ENCODE measurements at regions not wholly inside any gene's neighbourhood (a gene's known extent, or its start where the extent isn't known, plus 50 kb on each side); places are given as distances from the start of the nearest gene placed in this dataset.

DNA sequence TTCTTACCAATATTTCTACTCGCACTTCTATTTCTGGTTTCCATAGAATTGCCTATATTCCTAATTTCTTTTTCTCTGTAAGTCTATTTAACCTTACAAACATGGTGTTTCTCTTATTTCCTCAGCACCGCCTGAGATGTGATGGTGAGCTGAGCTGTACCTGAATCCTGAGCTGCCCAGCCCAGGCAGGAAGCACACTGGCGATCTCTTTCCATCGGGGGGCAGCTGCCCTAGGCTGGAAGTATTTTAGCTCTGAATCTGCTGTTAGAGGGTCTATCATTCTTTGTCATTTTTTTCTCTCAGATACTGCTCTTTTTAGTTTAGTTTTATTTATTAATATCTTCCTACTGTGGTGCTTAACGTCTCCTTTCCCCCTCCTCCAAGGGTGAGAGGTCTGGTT lies 173.4 kb upstream of the SLC35B3 start:
- WGBS = 66% methylated on average over 5 of the region's 5 CpGs
- DNase-seq (ENCODE audit: extremely low spot score) = no peak
- H3K4me1 ChIP-seq (ENCODE audit: insufficient read depth) = no peaks in the 10 kb centered on the region
- H3K27ac ChIP-seq (ENCODE audit: low read depth) = no peak overlapping the region
- no peaks in the 10 kb centered on the region for H3K36me3 ChIP-seq (ENCODE audit: insufficient read depth)
- H3K4me3 ChIP-seq (ENCODE audit: low read depth, low read length) = no peak overlapping the region

DNA sequence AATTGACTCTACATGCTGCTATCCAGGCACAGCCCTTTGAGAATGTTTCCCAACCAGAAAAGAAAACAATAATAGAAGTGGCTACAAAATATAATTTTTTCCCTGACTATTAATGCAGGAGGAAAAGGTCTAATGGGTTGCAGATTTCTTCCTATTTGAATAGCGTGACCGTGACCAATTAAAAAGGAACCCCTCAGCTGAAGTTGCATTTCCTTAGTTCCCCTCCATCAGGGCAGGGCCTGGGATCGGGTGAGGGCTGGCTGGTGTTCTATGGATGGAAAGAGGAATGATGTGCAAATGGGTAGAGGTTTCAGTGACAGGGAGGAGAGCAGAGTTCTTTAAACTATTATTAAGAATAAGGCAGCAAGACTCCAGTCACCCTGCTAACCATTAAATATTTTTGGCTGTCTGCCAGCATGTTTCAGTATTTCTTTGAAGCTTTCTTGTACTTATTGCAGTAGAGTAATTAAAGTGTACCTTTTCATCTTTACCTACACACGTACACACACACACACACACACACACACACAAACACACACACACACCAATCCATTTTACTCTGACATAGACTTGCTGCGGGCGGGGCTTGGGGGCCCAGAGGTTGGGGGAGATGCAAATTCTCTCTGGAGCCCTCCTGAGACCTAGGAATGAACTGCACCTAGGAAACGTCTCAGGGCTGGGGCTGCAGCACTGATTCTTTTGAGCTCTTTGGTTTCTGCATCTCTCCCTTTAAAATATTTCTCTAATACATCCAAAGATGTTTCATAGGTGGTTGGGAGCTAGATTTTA lies 154.8 kb upstream of the SLC35B3 start:
- DNase-seq (ENCODE audit: extremely low spot score) = peak; percentile 0
- WGBS = 45% methylated on average over 7 of the region's 7 CpGs
- H3K27ac ChIP-seq (ENCODE audit: low read depth) = no peak overlapping the region
- H3K4me3 ChIP-seq (ENCODE audit: low read depth, low read length) = no peak overlapping the region
- H3K36me3 ChIP-seq (ENCODE audit: insufficient read depth) = no peaks in the 10 kb centered on the region
- no peaks in the 10 kb centered on the region for H3K4me1 ChIP-seq (ENCODE audit: insufficient read depth)

- H3K4me3 ChIP-seq (ENCODE audit: low read depth, low read length) = no peak overlapping the region
- H3K36me3 ChIP-seq (ENCODE audit: insufficient read depth) = no peaks in the 10 kb centered on the region
- no peaks in the 10 kb centered on the region for H3K4me1 ChIP-seq (ENCODE audit: insufficient read depth)
- no peak overlapping the region for H3K27ac ChIP-seq (ENCODE audit: low read depth)
- 75% methylated on average over 1 of the region's 1 CpG for WGBS
- no peak for DNase-seq (ENCODE audit: extremely low spot score)
Measured at GRCh38 chr6:8588176-8588575, 152.8 kb upstream of the SLC35B3 start.

DNA sequence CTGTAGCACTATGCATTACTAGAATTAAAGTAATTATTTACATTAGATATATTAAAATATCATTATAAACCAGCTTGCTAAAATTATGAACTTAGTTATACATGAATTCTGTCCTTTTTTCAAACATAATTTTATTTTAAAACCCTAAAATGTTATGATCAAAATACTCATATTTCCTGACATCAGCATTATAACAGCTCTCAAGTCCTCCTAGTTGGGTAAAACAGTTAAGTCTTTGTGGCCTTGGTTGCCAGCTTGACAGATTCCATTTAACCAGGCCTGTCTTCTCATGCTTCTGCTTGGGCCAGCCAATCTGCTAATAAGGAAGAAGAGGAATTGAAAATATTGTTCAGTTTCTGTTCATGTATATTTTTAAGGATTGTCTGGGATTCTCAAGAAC lies 147.9 kb upstream of the SLC35B3 start:
- H3K4me1 ChIP-seq (ENCODE audit: insufficient read depth) = no peaks in the 10 kb centered on the region
- H3K36me3 ChIP-seq (ENCODE audit: insufficient read depth) = no peaks in the 10 kb centered on the region
- H3K4me3 ChIP-seq (ENCODE audit: low read depth, low read length) = no peak overlapping the region
- H3K27ac ChIP-seq (ENCODE audit: low read depth) = no peak overlapping the region
- DNase-seq (ENCODE audit: extremely low spot score) = no peak

GRCh38 chr6:8579372-8579771 lies 144.0 kb upstream of the SLC35B3 start:
- H3K4me1 ChIP-seq (ENCODE audit: insufficient read depth) = no peaks in the 10 kb centered on the region
- 71% methylated on average over 1 of the region's 1 CpG for WGBS

DNA sequence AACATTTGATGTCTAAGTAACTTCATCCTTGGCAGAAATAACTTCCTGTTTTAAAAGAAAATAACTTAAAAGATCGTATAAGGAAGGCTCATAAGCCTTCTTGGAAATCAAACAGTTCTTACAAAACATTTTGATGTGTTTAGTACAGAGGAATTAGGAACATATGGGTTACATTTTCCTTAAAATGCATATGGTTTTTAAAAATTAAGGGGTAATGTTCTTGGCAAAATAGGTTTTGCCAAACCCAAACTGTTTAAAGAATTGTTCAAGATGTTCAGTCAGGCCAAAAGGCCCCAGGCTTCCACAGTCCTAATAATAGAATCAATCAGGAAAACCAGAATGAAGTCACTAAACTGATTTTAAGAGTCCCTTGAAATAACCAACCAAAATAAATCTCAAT lies 142.7 kb upstream of the SLC35B3 start:
- Histone ChIP-seq H3K4me1 (ENCODE audit: insufficient read depth) (no peaks in the 10 kb centered on the region), H3K36me3 (ENCODE audit: insufficient read depth) (no peaks in the 10 kb centered on the region), H3K27ac (ENCODE audit: low read depth) (no peak overlapping the region), H3K4me3 (ENCODE audit: low read depth, low read length) (no peak overlapping the region)
- no peak for DNase-seq (ENCODE audit: extremely low spot score)
- whole genome bisulfite sequencing = 15% methylated on average over 1 of the region's 1 CpG

More at GRCh38 chr6:8579372-8579771, 144.0 kb upstream of the SLC35B3 start:
- no peak for DNase-seq (ENCODE audit: extremely low spot score)
- Histone ChIP-seq H3K27ac (ENCODE audit: low read depth) (no peak overlapping the region), H3K4me3 (ENCODE audit: low read depth, low read length) (no peak overlapping the region), H3K36me3 (ENCODE audit: insufficient read depth) (no peaks in the 10 kb centered on the region)

DNA sequence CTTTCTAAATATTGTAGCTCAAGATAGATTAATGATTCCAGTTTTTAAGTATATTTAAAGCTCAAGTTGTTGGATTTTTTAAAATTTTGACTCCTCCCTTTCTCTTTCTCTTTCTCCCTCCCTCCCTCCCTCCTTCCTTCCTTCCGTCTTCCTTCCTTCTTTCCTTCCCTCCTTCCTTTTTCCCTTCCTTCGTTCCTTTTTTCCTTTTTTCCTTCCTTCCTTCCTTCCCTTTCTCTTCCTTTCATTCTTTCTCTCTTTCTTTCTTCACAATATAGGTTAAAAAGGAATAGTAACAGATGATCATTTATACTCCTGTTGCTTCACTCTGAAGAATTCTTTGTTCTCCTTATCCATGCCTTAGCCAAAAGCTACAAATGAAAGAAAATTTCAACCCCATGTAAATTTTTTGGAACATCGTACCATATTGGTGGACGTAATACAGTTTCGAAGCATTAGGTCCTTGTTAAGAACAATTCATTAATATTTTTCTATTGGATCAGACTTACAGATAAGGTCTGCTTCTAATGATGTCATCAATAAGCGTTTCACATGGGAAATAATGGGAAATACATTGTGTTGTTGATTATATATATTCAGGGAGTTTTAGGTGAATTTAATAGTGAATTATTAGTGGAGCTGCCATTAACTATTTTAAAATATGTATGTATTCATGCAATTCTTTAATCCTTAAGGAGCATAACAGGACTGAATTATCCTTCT lies 139.6 kb upstream of the SLC35B3 start:
- H3K27ac ChIP-seq (ENCODE audit: low read depth) = no peak overlapping the region
- 82% methylated on average over 6 of the region's 6 CpGs for WGBS
- no peak for DNase-seq (ENCODE audit: extremely low spot score)
- no peaks in the 10 kb centered on the region for H3K4me1 ChIP-seq (ENCODE audit: insufficient read depth)
- no peak overlapping the region for H3K4me3 ChIP-seq (ENCODE audit: low read depth, low read length)
- H3K36me3 ChIP-seq (ENCODE audit: insufficient read depth) = no peaks in the 10 kb centered on the region

DNA sequence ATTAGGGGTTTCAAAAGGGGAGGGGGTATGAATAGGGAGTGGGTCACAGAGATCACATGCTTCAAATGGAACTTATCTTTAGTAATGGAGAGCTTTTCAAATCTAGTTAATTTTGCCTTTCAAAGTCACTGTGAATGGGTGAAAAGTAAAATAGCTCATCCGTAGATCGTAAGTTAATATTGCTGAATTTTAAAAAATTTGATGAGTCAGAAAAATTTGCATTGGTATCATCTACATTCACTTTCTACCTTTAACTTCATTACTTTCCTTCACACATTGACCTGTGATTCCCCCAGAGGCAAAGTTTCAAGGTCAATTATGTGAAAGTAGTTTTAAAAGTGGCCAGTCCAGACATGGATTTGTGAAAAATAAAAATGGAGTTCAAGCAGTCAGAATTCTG lies 139.0 kb upstream of the SLC35B3 start:
- Histone ChIP-seq H3K4me1 (ENCODE audit: insufficient read depth) (no peaks in the 10 kb centered on the region), H3K36me3 (ENCODE audit: insufficient read depth) (no peaks in the 10 kb centered on the region), H3K4me3 (ENCODE audit: low read depth, low read length) (no peak overlapping the region), H3K27ac (ENCODE audit: low read depth) (no peak overlapping the region)
- 97% methylated on average over 2 of the region's 2 CpGs for WGBS
- no peak for DNase-seq (ENCODE audit: extremely low spot score)

DNA sequence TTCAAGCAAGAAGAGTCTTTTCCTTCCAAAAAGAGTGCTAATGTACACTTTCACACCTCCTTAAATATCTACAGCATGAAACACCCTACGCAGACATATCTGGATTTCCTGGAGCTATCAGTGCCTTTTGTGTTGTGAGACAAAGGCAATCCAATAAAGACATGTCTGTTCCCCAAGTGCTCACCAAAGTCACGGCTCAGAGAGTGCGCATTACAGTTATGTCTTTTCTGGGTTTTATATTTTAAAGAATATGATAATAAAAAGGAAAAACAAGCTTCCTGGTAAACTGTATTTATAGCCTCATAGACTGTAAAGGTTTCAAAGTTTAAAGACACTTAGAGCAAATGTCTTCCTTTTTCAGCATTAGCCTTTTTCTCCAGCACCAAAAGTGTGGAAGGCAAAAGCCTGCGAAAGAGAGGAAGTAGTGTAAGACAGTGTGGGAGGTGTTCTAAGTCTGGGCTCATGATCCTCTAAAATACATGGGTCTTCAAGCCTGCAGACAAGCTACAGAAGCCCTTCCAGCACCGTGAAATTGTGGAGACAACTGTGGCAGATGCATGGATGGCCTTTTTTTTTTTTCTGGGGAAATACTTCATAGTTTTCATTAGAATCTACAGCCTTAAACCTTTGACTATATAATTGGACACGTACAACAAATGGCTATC lies 135.0 kb upstream of the SLC35B3 start:
- H3K4me3 ChIP-seq (ENCODE audit: low read depth, low read length) = no peak overlapping the region
- no peak overlapping the region for H3K27ac ChIP-seq (ENCODE audit: low read depth)
- H3K4me1 ChIP-seq (ENCODE audit: insufficient read depth) = no peaks in the 10 kb centered on the region
- DNase-seq (ENCODE audit: extremely low spot score) = no peak
- WGBS = 76% methylated on average over 6 of the region's 6 CpGs
- no peaks in the 10 kb centered on the region for H3K36me3 ChIP-seq (ENCODE audit: insufficient read depth)

- no peak overlapping the region for H3K4me3 ChIP-seq (ENCODE audit: low read depth, low read length)
- no peaks in the 10 kb centered on the region for H3K4me1 ChIP-seq (ENCODE audit: insufficient read depth)
- DNase-seq (ENCODE audit: extremely low spot score) = no peak
- no peaks in the 10 kb centered on the region for H3K36me3 ChIP-seq (ENCODE audit: insufficient read depth)
- H3K27ac ChIP-seq (ENCODE audit: low read depth) = no peak overlapping the region
- WGBS = 62% methylated on average over 3 of the region's 3 CpGs
Measured at GRCh38 chr6:8562125-8562524, 126.8 kb upstream of the SLC35B3 start.

- 19% methylated on average over 4 of the region's 4 CpGs for WGBS
- H3K4me1 ChIP-seq (ENCODE audit: insufficient read depth) = no peaks in the 10 kb centered on the region
- no peak for DNase-seq (ENCODE audit: extremely low spot score)
- H3K36me3 ChIP-seq (ENCODE audit: insufficient read depth) = no peaks in the 10 kb centered on the region
- H3K27ac ChIP-seq (ENCODE audit: low read depth) = no peak overlapping the region
- no peak overlapping the region for H3K4me3 ChIP-seq (ENCODE audit: low read depth, low read length)
Measured at GRCh38 chr6:8558953-8559352, 123.6 kb upstream of the SLC35B3 start.

DNA sequence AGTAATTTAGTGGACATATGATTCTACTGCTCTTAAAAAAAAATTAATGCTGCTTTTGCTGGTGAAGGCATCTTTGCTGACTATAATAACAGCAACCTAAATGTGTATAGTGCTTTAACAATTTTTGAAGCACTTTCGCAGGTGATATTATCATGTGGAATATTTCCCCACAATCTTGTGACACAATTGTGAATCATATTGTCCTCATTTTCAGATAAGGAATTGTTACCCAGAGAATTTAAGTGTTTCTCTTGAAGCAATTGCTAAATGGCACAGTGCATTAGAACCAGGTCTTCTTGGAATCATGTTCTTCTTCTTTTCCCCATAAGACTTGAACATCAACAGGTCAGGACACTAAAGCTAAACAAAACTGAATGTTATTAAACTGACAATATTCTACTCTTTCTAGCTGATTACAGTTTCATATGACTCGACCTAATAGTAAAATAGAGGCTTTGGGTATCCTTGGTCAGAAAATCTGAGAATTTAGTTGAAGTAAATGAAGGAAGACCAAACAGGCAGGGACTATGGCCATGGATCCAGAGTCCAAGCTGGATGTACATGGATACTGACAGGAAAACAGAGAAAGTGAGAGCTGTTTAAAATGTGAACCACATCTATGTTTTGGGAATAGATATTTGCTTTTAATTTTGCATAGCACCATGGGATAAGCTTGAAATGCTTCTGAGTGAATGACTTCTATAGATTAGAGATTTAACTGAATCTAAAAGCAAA lies 121.8 kb upstream of the SLC35B3 start:
- H3K4me3 ChIP-seq (ENCODE audit: low read depth, low read length) = no peak overlapping the region
- no peaks in the 10 kb centered on the region for H3K36me3 ChIP-seq (ENCODE audit: insufficient read depth)
- no peak overlapping the region for H3K27ac ChIP-seq (ENCODE audit: low read depth)
- DNase-seq (ENCODE audit: extremely low spot score) = no peak
- WGBS = 79% methylated on average over 2 of the region's 2 CpGs
- no peaks in the 10 kb centered on the region for H3K4me1 ChIP-seq (ENCODE audit: insufficient read depth)

DNA sequence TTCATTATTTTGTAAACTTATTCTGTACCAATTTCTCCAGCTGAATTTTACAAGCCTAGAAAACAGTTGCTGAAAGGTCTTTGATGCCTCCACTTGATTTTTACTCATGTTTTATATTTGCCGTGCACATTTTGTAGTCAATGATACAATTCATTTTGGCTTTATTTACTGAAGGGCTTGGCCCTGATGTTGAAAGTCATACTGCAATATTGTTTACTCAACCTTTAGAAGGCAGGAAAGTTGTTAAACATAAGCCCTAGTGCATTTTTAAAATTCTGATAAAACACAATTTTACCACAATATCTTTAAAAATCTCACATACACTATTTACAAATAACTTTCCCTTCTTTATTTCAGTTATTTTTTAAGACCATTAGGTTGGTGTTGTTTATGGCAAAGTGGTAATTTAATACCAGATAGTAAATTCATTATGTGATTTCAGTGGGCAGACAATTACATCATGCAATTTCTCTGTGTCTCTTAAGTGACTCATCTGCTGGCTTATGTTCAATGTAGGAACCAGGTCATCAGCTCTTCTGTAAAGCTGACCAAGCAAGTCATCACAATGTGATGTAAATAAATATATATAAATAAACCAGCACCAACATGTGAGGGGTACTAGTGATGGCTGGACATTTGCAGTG lies 121.1 kb upstream of the SLC35B3 start:
- Histone ChIP-seq H3K4me3 (ENCODE audit: low read depth, low read length) (no peak overlapping the region), H3K36me3 (ENCODE audit: insufficient read depth) (no peaks in the 10 kb centered on the region), H3K4me1 (ENCODE audit: insufficient read depth) (no peaks in the 10 kb centered on the region), H3K27ac (ENCODE audit: low read depth) (no peak overlapping the region)
- DNase-seq (ENCODE audit: extremely low spot score) = no peak
- 46% methylated on average over 1 of the region's 1 CpG for WGBS
